Type B pancreatic cell (in vitro differentiated cells): ENCODE measurements at regions not wholly inside any gene's neighbourhood (a gene's known extent, or its start where the extent isn't known, plus 50 kb on each side); places are given as distances from the start of the nearest gene placed in this dataset.

Experiments used
- DNase-seq: peaks from one replicate; pipeline ENCODE4 v3.0.0; 2021; ENCODE audit warnings: mixed read lengths; ENCODE audit not compliant: unreplicated experiment; ENCODE audit errors: extremely low spot score
- H3K27ac Mint-ChIP-seq: 2 replicates; pipeline ENCODE4 v1.8.0; 2021; ENCODE audit warnings: mild to moderate bottlenecking, mixed read lengths
- H3K27me3 Mint-ChIP-seq: 2 replicates; pipeline ENCODE4 v1.8.0; 2021; ENCODE audit warnings: mixed read lengths
- H3K36me3 Mint-ChIP-seq: 2 replicates; pipeline ENCODE4 v1.8.0; 2021; ENCODE audit warnings: mixed read lengths
- H3K4me1 Mint-ChIP-seq: one replicate; pipeline ENCODE4 v1.8.0; 2021; ENCODE audit warnings: mixed read lengths; ENCODE audit not compliant: unreplicated experiment
- H3K4me3 Mint-ChIP-seq: 2 replicates; pipeline ENCODE4 v1.8.0; 2021; ENCODE audit warnings: mild to moderate bottlenecking, mixed read lengths
- H3K9me3 Mint-ChIP-seq: 2 replicates; pipeline ENCODE4 v1.8.0; 2021; ENCODE audit warnings: mixed read lengths
- CTCF ChIP-seq: fragments of 200-600 bp; sonication (generic); conservative IDR thresholded peaks from 2 replicates; pipeline ENCODE4 v1.5.0; 2021; ENCODE audit warnings: antibody characterized with exemption, mild to moderate bottlenecking

GRCh38 chr4:125808022-125808421 is 493.3 kb downstream of the FAT4 start:
- Mint-ChIP-seq H3K36me3 (no peaks in the 10 kb centered on the region), H3K27ac (no peak overlapping the region), H3K4me3 (no peak overlapping the region), H3K9me3 (no peaks in the 10 kb centered on the region), H3K27me3 (no peaks in the 10 kb centered on the region), H3K4me1 (no peaks in the 10 kb centered on the region)
- no peak for TF ChIP-seq CTCF
- no peak for DNase-seq

- Mint-ChIP-seq H3K4me1 (no peaks in the 10 kb centered on the region), H3K27me3 (no peaks in the 10 kb centered on the region), H3K4me3 (no peak overlapping the region), H3K27ac (no peak overlapping the region), H3K36me3 (no peaks in the 10 kb centered on the region), H3K9me3 (no peaks in the 10 kb centered on the region)
- TF ChIP-seq CTCF, result no peak
- DNase-seq, result no peak
Observed at GRCh38 chr4:125808570-125808969, 493.8 kb downstream of the FAT4 start.

GRCh38 chr4:125811892-125812291 is 497.1 kb downstream of the FAT4 start:
- no peak overlapping the region for H3K4me3 Mint-ChIP-seq
- H3K36me3 Mint-ChIP-seq, result no peaks in the 10 kb centered on the region
- no peak for DNase-seq
- H3K27ac Mint-ChIP-seq, result no peak overlapping the region
- no peaks in the 10 kb centered on the region for H3K9me3 Mint-ChIP-seq
- no peaks in the 10 kb centered on the region for H3K27me3 Mint-ChIP-seq
- H3K4me1 Mint-ChIP-seq, result no peaks in the 10 kb centered on the region
- TF ChIP-seq CTCF, result no peak

GRCh38 chr4:125826801-125827695 is 512.3 kb downstream of the FAT4 start:
- DNase-seq, result no peak
- Mint-ChIP-seq H3K4me3 (no peak overlapping the region), H3K27ac (no peak overlapping the region), H3K9me3 (no peaks in the 10 kb centered on the region), H3K4me1 (no peaks in the 10 kb centered on the region), H3K27me3 (peaks cover 5% of the 10 kb centered on the region), H3K36me3 (no peaks in the 10 kb centered on the region)
- no peak for TF ChIP-seq CTCF

GRCh38 chr4:125827696-125828052 is 512.9 kb downstream of the FAT4 start:
- Mint-ChIP-seq H3K4me1 (no peaks in the 10 kb centered on the region), H3K27ac (no peak overlapping the region), H3K36me3 (no peaks in the 10 kb centered on the region), H3K27me3 (peaks cover 5% of the 10 kb centered on the region), H3K9me3 (no peaks in the 10 kb centered on the region), H3K4me3 (no peak overlapping the region)
- no peak for DNase-seq
- TF ChIP-seq CTCF, result no peak
